Panc1 (cell line): ENCODE measurements at regions not wholly inside any gene's neighbourhood (a gene's known extent, or its start where the extent isn't known, plus 50 kb on each side); places are given as distances from the start of the nearest gene placed in this dataset.

Source experiments
- ATAC-seq: fragments of 200-7000 bp; cut with Tn5 transposase; 2 replicates; pipeline ENCODE4 v1.9.1; 2020; ENCODE audit warnings: mild to moderate bottlenecking, moderate library complexity
- BruUV-seq: library from RNA; stranded (reverse); fragments of 400-500 nt; replicated peaks from 2 replicates; lab custom pipeline; 2021; lab: Mats Ljungman, UMichigan
- CTCF ChIA-PET: fragments of 300-600 bp; sonication (Branson Sonifier 250); formaldehyde crosslinking; loops from one replicate; lab custom pipeline; 2022; ENCODE audit warnings: antibody characterized with exemption; lab: Charles Lee
- POLR2A ChIA-PET: fragments of 300-600 bp; sonication (Branson Sonifier 250); formaldehyde crosslinking; loops from one replicate; lab custom pipeline; 2022; ENCODE audit warnings: antibody characterized with exemption; lab: Charles Lee
- DNase-seq: peaks from one replicate; pipeline ENCODE4 v3.0.0-alpha.2; 2010; ENCODE audit warnings: low read depth, low spot score
- H3K27ac ChIP-seq: 2 replicates; pipeline ENCODE4 v1.5.1; 2011; ENCODE audit warnings: mild to moderate bottlenecking, low read length, inconsistent platforms
- H3K27me3 ChIP-seq: fragments of 200-500 bp; sonication (Bioruptor generic); 2 replicates; pipeline ENCODE4 v1.6.0; 2014; ENCODE audit warnings: low read length, inconsistent platforms; ENCODE audit not compliant: control insufficient read depth, insufficient read depth
- H3K36me3 ChIP-seq: fragments of 200-500 bp; sonication (Bioruptor generic); 2 replicates; pipeline ENCODE4 v1.5.1; 2014; ENCODE audit warnings: inconsistent platforms, mild to moderate bottlenecking, low read length, moderate library complexity; ENCODE audit not compliant: control insufficient read depth, insufficient read depth
- H3K4me1 ChIP-seq: 2 replicates; pipeline ENCODE4 v1.5.1; 2011; ENCODE audit warnings: inconsistent platforms, mild to moderate bottlenecking, low read length, moderate library complexity; ENCODE audit not compliant: control insufficient read depth, insufficient read depth
- H3K4me3 ChIP-seq, 2 experiments: 2 replicates each; pipeline ENCODE4 v1.5.1; 2011 to 2012; ENCODE audit warnings: low read depth in 2 of 2, low read length in 2 of 2, mild to moderate bottlenecking in 2 of 2, inconsistent platforms in 1 of 2, moderate library complexity in 1 of 2
- H3K9me3 ChIP-seq: fragments of 200-500 bp; sonication (Bioruptor generic); 2 replicates; pipeline ENCODE4 v1.5.1; 2014; ENCODE audit warnings: low read depth, mild to moderate bottlenecking, inconsistent platforms, low read length, moderate library complexity; ENCODE audit not compliant: control insufficient read depth, insufficient read depth
- POLR2AphosphoS5 ChIP-seq: IDR thresholded peaks from 2 replicates; pipeline ENCODE4 v1.6.1; 2012; ENCODE audit warnings: mild to moderate bottlenecking, low read depth, low read length, moderate library complexity
- SIN3A ChIP-seq: IDR thresholded peaks from 2 replicates; pipeline ENCODE4 v1.6.1; 2012; ENCODE audit warnings: low read depth, mild to moderate bottlenecking, low read length, moderate library complexity, borderline replicate concordance; ENCODE audit not compliant: insufficient read depth
- TCF7L2 ChIP-seq: IDR thresholded peaks from 2 replicates; pipeline ENCODE4 v1.6.1; 2011; ENCODE audit warnings: mild to moderate bottlenecking, low read depth, low read length, inconsistent platforms
- in situ Hi-C: cut with HindIII; loops from 2 replicates; pipeline ENCODE4 v1.10.0; 2016; ENCODE audit warnings: low sequenced_read_pairs, low pct_unique_long_range_greater_than_20kb
- intact Hi-C: fragments of 100-400 bp; cut with micrococcal nuclease; formaldehyde crosslinking; loops from one replicate; pipeline ENCODE4 v1.10.0; 2022; ENCODE audit not compliant: unreplicated experiment
- TF ChIP-seq, protein P1 (sequence below): fragments of 450-650 bp; IDR thresholded peaks from 2 replicates; pipeline ENCODE4 v1.5.1; 2017; ENCODE audit warnings: mild to moderate bottlenecking
- TF ChIP-seq, protein P2 (sequence below), 2 experiments: IDR thresholded peaks; 2 replicates each; pipeline ENCODE4 v1.6.1; 2011 to 2012; ENCODE audit warnings: low read depth in 2 of 2, control low read depth in 1 of 2, low read length in 1 of 2, mild to moderate bottlenecking in 1 of 2, moderate library complexity in 1 of 2; ENCODE audit not compliant: insufficient read depth in 1 of 2

DNA sequence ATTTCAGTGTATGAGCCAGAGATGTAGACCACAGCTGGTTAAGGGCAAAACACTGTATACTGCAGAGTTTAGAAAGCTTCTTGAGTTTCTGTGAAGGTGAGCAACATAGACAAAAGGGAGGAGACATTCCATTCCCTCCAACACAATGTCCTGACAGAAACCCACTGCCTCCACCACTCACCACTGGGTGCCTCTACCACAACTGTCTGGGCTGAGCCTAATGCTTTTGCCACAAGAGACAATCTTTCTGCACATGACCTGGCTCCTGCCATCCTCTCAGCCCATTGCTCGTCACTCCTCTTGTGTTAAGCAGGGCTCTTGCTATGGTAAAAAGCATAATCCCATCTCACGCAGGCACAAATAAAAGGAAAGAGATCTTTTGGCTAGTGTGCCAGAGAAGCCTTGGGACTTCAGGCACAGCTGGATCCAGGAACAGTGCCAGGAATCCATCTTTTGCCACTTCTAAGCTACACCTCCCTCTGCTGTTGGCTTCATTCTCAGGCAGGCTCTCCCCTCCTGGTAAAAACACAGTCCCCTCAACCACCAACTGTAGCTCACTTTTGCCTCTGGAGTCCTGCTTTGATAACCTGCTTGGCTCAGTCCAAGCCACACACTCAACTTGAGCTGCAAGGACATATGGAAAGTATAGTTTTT, 140.6 kb upstream of the PRR20G start:
- intact Hi-C loops = no loop called here
- CTCF ChIA-PET = interaction anchor here (0.6 kb wide), 1 partner anchor 23 kb away, joined by 5 read pairs; no protein-coding TSS in a partner anchor

DNA sequence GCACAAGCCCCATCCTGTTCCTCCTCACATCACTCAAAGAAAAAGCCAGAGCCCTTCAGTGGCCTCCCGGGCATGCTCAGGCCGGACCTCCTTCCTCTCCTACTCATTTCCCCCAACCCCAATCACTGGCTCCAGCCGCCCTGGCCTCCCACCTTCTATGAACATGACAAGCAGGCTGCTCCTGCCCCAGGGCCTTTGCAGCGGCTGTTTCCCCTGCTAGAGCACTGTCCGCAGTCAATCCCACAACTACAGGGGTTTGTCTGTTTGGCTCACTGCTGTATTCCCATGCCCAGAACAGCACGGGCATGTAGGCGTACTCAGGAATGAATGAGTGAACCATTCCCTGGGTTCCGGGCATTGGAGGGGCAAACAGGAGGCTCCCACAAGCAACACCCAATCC, 139.8 kb upstream of the PRR20G start:
- Histone ChIP-seq H3K27ac (no peak overlapping the region), H3K27me3 (peaks cover 49% of the 10 kb centered on the region), H3K4me3 (no peak overlapping the region), H3K36me3 (no peaks in the 10 kb centered on the region), H3K4me1 (no peaks in the 10 kb centered on the region), H3K9me3 (no peaks in the 10 kb centered on the region)
- TF ChIP-seq, protein P1, sequence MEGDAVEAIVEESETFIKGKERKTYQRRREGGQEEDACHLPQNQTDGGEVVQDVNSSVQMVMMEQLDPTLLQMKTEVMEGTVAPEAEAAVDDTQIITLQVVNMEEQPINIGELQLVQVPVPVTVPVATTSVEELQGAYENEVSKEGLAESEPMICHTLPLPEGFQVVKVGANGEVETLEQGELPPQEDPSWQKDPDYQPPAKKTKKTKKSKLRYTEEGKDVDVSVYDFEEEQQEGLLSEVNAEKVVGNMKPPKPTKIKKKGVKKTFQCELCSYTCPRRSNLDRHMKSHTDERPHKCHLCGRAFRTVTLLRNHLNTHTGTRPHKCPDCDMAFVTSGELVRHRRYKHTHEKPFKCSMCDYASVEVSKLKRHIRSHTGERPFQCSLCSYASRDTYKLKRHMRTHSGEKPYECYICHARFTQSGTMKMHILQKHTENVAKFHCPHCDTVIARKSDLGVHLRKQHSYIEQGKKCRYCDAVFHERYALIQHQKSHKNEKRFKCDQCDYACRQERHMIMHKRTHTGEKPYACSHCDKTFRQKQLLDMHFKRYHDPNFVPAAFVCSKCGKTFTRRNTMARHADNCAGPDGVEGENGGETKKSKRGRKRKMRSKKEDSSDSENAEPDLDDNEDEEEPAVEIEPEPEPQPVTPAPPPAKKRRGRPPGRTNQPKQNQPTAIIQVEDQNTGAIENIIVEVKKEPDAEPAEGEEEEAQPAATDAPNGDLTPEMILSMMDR = no peak
- TF ChIP-seq, protein P2, sequence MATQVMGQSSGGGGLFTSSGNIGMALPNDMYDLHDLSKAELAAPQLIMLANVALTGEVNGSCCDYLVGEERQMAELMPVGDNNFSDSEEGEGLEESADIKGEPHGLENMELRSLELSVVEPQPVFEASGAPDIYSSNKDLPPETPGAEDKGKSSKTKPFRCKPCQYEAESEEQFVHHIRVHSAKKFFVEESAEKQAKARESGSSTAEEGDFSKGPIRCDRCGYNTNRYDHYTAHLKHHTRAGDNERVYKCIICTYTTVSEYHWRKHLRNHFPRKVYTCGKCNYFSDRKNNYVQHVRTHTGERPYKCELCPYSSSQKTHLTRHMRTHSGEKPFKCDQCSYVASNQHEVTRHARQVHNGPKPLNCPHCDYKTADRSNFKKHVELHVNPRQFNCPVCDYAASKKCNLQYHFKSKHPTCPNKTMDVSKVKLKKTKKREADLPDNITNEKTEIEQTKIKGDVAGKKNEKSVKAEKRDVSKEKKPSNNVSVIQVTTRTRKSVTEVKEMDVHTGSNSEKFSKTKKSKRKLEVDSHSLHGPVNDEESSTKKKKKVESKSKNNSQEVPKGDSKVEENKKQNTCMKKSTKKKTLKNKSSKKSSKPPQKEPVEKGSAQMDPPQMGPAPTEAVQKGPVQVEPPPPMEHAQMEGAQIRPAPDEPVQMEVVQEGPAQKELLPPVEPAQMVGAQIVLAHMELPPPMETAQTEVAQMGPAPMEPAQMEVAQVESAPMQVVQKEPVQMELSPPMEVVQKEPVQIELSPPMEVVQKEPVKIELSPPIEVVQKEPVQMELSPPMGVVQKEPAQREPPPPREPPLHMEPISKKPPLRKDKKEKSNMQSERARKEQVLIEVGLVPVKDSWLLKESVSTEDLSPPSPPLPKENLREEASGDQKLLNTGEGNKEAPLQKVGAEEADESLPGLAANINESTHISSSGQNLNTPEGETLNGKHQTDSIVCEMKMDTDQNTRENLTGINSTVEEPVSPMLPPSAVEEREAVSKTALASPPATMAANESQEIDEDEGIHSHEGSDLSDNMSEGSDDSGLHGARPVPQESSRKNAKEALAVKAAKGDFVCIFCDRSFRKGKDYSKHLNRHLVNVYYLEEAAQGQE (IDR thresholded peaks at IDR 0.05; ENCODE audit: insufficient read depth in 1 of 2, low read depth in 2 of 2, low read length in 1 of 2) = no peak
- no peak for TF ChIP-seq TCF7L2
- no peak for TF ChIP-seq SIN3A
- no peak for TF ChIP-seq POLR2AphosphoS5
- intact Hi-C loops = no loop called here
- DNase-seq = no peak
- ChIA-PET POLR2A (no interaction called here), CTCF (interaction anchor here (0.6 kb wide), 1 partner anchor 23 kb away, joined by 5 read pairs; no protein-coding TSS in a partner anchor)
- no TSS peak for BruUV-seq
- ATAC-seq = no peak
- in situ Hi-C loops = no loop called here

More for the DNA sequence above, 140.6 kb upstream of the PRR20G start:
- no peaks in the 10 kb centered on the region for H3K4me1 ChIP-seq
- BruUV-seq = no TSS peak
- no peaks in the 10 kb centered on the region for H3K36me3 ChIP-seq
- peaks cover 48% of the 10 kb centered on the region for H3K27me3 ChIP-seq
- DNase-seq (no peak), ATAC-seq (no peak)
- TF ChIP-seq, protein P2 (IDR thresholded peaks at IDR 0.05; ENCODE audit: insufficient read depth in 1 of 2, low read depth in 2 of 2, low read length in 1 of 2) = no peak
- TF ChIP-seq POLR2AphosphoS5 = no peak
- TF ChIP-seq, protein P1 = no peak
- TF ChIP-seq TCF7L2 = no peak
- TF ChIP-seq SIN3A = no peak
- POLR2A ChIA-PET = no interaction called here
- no peak overlapping the region for H3K27ac ChIP-seq
- in situ Hi-C loops = no loop called here
- no peak overlapping the region for H3K4me3 ChIP-seq
- no peaks in the 10 kb centered on the region for H3K9me3 ChIP-seq
